Ovary (tissue), 7 donors: ENCODE measurements at regions not wholly inside any gene's neighbourhood (a gene's known extent, or its start where the extent isn't known, plus 50 kb on each side); places are given as distances from the start of the nearest gene placed in this dataset.

Source experiments
- DNase-seq, 5 donors: peaks; one replicate each; pipeline ENCODE4 v3.0.0-alpha.2; 2019 to 2020
- H3K27ac ChIP-seq, 2 donors: fragments of 200-600 bp; one replicate each; pipeline versions ENCODE4 v1.5.1 to v1.8.0; 2019 to 2022
- H3K27me3 ChIP-seq: fragments of 200-600 bp; one replicate; pipeline ENCODE4 v1.8.0; 2022
- H3K36me3 ChIP-seq: fragments of 200-600 bp; sonication (generic); one replicate; pipeline ENCODE4 v1.5.1; 2019
- H3K4me1 ChIP-seq: one replicate; pipeline ENCODE4 v1.8.1; 2013; ENCODE audit warnings: mild to moderate bottlenecking, moderate library complexity; ENCODE audit not compliant: insufficient read depth
- H3K4me3 ChIP-seq: fragments of 200-600 bp; sonication (generic); one replicate; pipeline ENCODE4 v1.5.1; 2017
- H3K9me3 ChIP-seq, 2 donors: fragments of 200-600 bp in 1 of 2; sonication (generic) in 1 of 2; one replicate each; pipeline versions ENCODE4 v1.5.1 to v1.8.1; 2013 to 2019; ENCODE audit warnings: mild to moderate bottlenecking in 1 of 2, moderate library complexity in 1 of 2
- EP300 ChIP-seq: sonication (generic); formaldehyde crosslinking; IDR thresholded peaks from one replicate; pipeline ENCODE4 v1.6.1; 2017; ENCODE audit warnings: antibody characterized with exemption
- POLR2A ChIP-seq: fragments of 450-650 bp; IDR thresholded peaks from one replicate; pipeline ENCODE4 v1.6.1; 2017; ENCODE audit warnings: antibody characterized with exemption, mild to moderate bottlenecking, moderate library complexity
- WGBS, 3 donors: extraction: QIAGEN DNeasy Blood & Tissue Kit in 1 of 3; methylation state at CpG; one replicate each; pipeline versions ENCODE4 v1.1.5 to v1.1.7; 2013 to 2017; 5-methylcytosine and 5-hydroxymethylcytosine counted together
- intact Hi-C, 4 donors: fragments of 100-400 bp; cut with DNase I; formaldehyde crosslinking; loops; one replicate each; pipeline versions ENCODE4 v1.11.0 to v1.15.1; 2022 to 2023
- TF ChIP-seq, protein P1 (sequence below), 3 donors: fragments of 450-650 bp in 2 of 3; fragments of 200-600 bp in 1 of 3; IDR thresholded peaks; one replicate each; pipeline versions ENCODE4 v1.5.1 to v1.8.0; 2016 to 2022; ENCODE audit warnings: antibody characterized with exemption in 3 of 3, mild to moderate bottlenecking in 1 of 3
- donor health status: DM: no; HTN: no; CAD: no; lungs with moderate emphysema.
- donor health status: DM: no; HTN: no; CAD: no.
- donor health status: Bipolar disorder and iron deficiency.
- donor health status: DM: no; HTN: no; CAD: no.
- donor health status: DM: yes; HTN: yes; CAD: no.

DNA sequence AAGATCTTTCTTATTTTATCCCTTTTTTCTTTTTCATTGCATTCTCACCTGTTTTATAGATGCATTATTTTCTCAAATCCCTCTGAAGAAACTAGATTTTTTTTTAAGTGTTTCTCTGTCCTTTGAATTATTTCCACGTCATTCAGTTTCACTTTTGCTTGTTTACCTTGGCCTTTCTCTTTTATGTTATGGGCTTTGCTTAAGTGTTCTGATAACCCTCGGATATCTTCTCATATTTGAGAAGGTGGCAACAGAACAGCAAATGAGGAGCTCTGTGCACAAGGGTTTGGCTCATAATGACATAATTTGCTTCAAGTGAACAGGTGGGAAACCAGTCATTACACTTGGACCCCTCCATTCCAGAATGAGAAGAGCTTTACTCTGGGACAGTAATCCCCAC, 111.9 kb downstream of the C1D start:
- Histone ChIP-seq H3K4me3 (no peak overlapping the region), H3K27ac (no peak overlapping the region), H3K9me3 (no peaks in the 10 kb centered on the region), H3K27me3 (no peaks in the 10 kb centered on the region), H3K36me3 (no peaks in the 10 kb centered on the region), H3K4me1 (no peaks in the 10 kb centered on the region)
- intact Hi-C loops = no loop called here
- DNase-seq = no peak
- TF ChIP-seq EP300 (no peak), POLR2A (no peak)
- TF ChIP-seq, protein P1, sequence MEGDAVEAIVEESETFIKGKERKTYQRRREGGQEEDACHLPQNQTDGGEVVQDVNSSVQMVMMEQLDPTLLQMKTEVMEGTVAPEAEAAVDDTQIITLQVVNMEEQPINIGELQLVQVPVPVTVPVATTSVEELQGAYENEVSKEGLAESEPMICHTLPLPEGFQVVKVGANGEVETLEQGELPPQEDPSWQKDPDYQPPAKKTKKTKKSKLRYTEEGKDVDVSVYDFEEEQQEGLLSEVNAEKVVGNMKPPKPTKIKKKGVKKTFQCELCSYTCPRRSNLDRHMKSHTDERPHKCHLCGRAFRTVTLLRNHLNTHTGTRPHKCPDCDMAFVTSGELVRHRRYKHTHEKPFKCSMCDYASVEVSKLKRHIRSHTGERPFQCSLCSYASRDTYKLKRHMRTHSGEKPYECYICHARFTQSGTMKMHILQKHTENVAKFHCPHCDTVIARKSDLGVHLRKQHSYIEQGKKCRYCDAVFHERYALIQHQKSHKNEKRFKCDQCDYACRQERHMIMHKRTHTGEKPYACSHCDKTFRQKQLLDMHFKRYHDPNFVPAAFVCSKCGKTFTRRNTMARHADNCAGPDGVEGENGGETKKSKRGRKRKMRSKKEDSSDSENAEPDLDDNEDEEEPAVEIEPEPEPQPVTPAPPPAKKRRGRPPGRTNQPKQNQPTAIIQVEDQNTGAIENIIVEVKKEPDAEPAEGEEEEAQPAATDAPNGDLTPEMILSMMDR (IDR thresholded peaks at IDR 0.05) = no peak
- 23 to 42% (median 25%) methylated on average over 2 of the region's 2 CpGs for WGBS, 3 donors

DNA sequence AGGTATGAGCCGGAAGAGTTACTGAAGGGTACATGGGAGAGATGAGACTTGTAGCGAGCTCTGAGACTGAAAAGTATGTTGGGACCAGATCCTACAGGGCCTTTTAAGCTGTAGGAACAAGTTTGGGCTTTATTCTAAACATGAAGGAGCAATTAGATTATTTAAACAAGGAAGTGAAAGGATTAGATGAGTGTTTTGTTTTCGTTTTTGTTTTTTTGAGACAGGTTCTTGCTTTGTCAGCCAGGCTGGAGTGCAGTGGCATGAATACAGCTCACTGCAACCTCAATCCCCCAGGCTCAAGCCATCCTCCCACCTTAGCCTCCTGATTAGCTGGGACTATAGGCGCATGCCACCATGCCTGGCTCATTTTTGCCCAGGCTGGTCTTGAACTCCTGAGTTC, 110.7 kb downstream of the C1D start:
- no peak overlapping the region for H3K4me3 ChIP-seq
- H3K27me3 ChIP-seq = no peaks in the 10 kb centered on the region
- TF ChIP-seq, protein P1 (IDR thresholded peaks at IDR 0.05) = no peak
- TF ChIP-seq EP300 (no peak), POLR2A (no peak)
- H3K4me1 ChIP-seq = no peaks in the 10 kb centered on the region
- H3K36me3 ChIP-seq = no peaks in the 10 kb centered on the region
- no peaks in the 10 kb centered on the region for H3K9me3 ChIP-seq
- H3K27ac ChIP-seq = no peak overlapping the region
- intact Hi-C loops = no loop called here
- DNase-seq = no peak
- 87 to 92% (median 89%) methylated on average over 4 of the region's 4 CpGs for WGBS, 3 donors

DNA sequence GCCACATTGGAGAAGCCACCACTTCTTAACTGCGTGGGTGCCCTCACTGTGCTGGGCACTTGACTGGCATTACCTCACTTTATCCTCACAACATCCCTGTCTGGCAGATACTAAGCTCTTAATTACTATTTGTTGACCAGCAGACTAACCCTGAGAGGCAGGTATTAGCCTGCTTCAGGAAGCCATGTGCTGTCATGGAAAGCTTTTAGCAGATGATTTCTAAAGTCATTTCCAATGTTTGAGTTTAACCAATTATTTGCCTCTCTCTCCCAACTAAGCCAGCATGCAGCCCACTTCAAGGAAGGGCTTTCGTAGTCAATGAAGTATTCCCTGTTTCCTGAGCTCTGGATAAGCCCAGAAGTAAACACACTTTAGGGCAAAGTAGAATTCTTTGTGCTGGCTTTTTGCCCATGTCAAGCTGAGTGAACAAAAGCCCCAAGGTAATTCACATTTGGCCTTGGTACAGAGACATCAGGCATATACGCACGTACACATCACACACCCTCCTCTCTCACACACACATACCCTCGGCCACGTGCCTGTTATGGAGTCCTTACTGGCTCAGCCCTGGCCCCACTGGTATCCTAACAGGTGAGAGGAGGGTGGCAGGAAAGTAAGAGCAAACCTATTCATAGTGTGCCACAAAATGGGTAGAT, 108.6 kb downstream of the C1D start:
- no peaks in the 10 kb centered on the region for H3K27me3 ChIP-seq
- H3K4me1 ChIP-seq = no peaks in the 10 kb centered on the region
- DNase-seq = no peak
- no peaks in the 10 kb centered on the region for H3K9me3 ChIP-seq
- 37 to 63% (median 50%) methylated on average over 6 of the region's 6 CpGs for WGBS, 3 donors
- no peak overlapping the region for H3K27ac ChIP-seq
- TF ChIP-seq POLR2A = no peak
- no peak for TF ChIP-seq EP300
- TF ChIP-seq, protein P1 (IDR thresholded peaks at IDR 0.05) = no peak
- no peak overlapping the region for H3K4me3 ChIP-seq
- no peaks in the 10 kb centered on the region for H3K36me3 ChIP-seq
- intact Hi-C loops = no loop called here

DNA sequence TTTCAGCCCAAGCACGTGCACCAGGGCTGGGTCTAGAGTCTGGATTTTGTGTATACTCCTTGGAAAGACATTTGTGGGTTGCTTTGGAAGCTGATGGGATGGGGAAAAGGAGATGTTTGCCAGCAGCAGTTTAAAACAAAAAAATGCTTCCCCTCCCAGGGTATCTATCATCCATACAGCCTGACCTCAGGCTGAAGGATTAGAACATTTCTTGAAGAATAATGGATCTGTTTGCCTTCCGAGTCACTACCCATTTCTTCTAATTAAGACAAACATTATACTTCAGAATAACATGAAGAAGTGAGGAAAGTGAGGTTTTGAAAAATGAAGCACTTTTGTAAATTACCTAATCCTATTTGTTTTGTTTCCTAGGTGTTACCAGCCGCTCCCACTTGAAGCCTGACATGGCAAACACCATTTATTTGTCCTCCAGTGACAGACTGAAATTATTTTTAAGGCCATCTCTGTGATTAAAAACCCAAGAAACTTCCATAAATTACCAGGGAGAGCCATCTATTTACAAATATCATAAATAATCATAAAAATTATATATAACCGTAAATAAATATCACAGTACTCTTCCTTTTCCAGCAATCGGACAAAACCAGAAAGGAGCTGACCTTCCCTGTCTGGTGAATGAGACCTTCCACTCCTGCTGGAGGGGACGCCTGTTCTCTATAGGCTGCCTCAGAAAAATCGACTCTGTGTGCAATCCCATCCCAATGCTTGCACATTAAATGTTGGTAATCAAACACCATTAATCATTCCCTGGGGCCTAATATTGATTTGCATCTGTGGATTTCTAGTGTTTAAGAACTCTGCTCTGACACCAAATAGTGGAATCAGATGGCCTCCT, 106.8 kb downstream of the C1D start:
- no peak overlapping the region for H3K4me3 ChIP-seq
- TF ChIP-seq, protein P1 (IDR thresholded peaks at IDR 0.05) = no peak
- no peak for TF ChIP-seq EP300
- TF ChIP-seq POLR2A = no peak
- no peak for DNase-seq
- no peaks in the 10 kb centered on the region for H3K4me1 ChIP-seq
- intact Hi-C loops = no loop called here
- H3K27ac ChIP-seq = no peak overlapping the region
- no peaks in the 10 kb centered on the region for H3K27me3 ChIP-seq
- H3K9me3 ChIP-seq = no peaks in the 10 kb centered on the region
- H3K36me3 ChIP-seq = no peaks in the 10 kb centered on the region
- WGBS, 3 donors = 75 to 81% (median 79%) methylated on average over 7 of the region's 7 CpGs
